Suprapubic skin (tissue), 4 donors: ENCODE measurements at regions not wholly inside any gene's neighbourhood (a gene's known extent, or its start where the extent isn't known, plus 50 kb on each side); places are given as distances from the start of the nearest gene placed in this dataset.

Experiments used
- DNase-seq, 2 donors: peaks; one replicate each; pipeline ENCODE4 v3.0.0-alpha.2; 2019; ENCODE audit warnings: low spot score in 2 of 2
- H3K27ac ChIP-seq: fragments of 200-600 bp; sonication (generic); one replicate; pipeline ENCODE4 v1.5.1; 2019
- H3K27me3 ChIP-seq: fragments of 200-600 bp; sonication (generic); one replicate; pipeline ENCODE4 v1.5.1; 2019
- H3K36me3 ChIP-seq: fragments of 200-600 bp; sonication (generic); one replicate; pipeline ENCODE4 v1.5.1; 2019
- H3K4me1 ChIP-seq: fragments of 200-600 bp; sonication (generic); one replicate; pipeline ENCODE4 v1.5.1; 2019
- H3K4me3 ChIP-seq: fragments of 200-600 bp; sonication (generic); one replicate; pipeline ENCODE4 v1.5.1; 2019; ENCODE audit warnings: mild to moderate bottlenecking
- H3K9me3 ChIP-seq: fragments of 200-600 bp; sonication (generic); one replicate; pipeline ENCODE4 v1.5.1; 2019
- EP300 ChIP-seq: sonication (generic); formaldehyde crosslinking; IDR thresholded peaks from one replicate; pipeline ENCODE4 v1.6.1; 2017; ENCODE audit warnings: antibody characterized with exemption
- POLR2A ChIP-seq, 2 donors: fragments of 450-650 bp; IDR thresholded peaks; one replicate each; pipeline ENCODE4 v1.6.1; 2017; ENCODE audit warnings: antibody characterized with exemption in 2 of 2, mild to moderate bottlenecking in 2 of 2, moderate library complexity in 2 of 2
- POLR2AphosphoS5 ChIP-seq, 3 donors: sonication (generic); formaldehyde crosslinking; IDR thresholded peaks; one replicate each; pipeline ENCODE4 v1.6.1; 2017; ENCODE audit warnings: antibody characterized with exemption in 3 of 3
- WGBS: methylation state at CpG from one replicate; pipeline ENCODE4 v1.1.5; 2018; 5-methylcytosine and 5-hydroxymethylcytosine counted together
- TF ChIP-seq, protein P1 (sequence below), 2 donors: fragments of 200-600 bp in 1 of 2; fragments of 450-650 bp in 1 of 2; sonication (generic) in 1 of 2; IDR thresholded peaks; one replicate each; pipeline ENCODE4 v1.5.1; 2016 to 2019; ENCODE audit warnings: antibody characterized with exemption in 2 of 2, mild to moderate bottlenecking in 1 of 2, moderate library complexity in 1 of 2

GRCh38 chr6:91660893-91661292, 1074.0 kb upstream of the MAP3K7 start:
- 47% methylated on average over 1 of the region's 1 CpG for whole genome bisulfite sequencing
- no peaks in the 10 kb centered on the region for H3K36me3 ChIP-seq
- TF ChIP-seq POLR2AphosphoS5 (IDR thresholded peaks at IDR 0.05) (no peak), POLR2A (IDR thresholded peaks at IDR 0.05) (no peak), EP300 (no peak)
- TF ChIP-seq, protein P1, sequence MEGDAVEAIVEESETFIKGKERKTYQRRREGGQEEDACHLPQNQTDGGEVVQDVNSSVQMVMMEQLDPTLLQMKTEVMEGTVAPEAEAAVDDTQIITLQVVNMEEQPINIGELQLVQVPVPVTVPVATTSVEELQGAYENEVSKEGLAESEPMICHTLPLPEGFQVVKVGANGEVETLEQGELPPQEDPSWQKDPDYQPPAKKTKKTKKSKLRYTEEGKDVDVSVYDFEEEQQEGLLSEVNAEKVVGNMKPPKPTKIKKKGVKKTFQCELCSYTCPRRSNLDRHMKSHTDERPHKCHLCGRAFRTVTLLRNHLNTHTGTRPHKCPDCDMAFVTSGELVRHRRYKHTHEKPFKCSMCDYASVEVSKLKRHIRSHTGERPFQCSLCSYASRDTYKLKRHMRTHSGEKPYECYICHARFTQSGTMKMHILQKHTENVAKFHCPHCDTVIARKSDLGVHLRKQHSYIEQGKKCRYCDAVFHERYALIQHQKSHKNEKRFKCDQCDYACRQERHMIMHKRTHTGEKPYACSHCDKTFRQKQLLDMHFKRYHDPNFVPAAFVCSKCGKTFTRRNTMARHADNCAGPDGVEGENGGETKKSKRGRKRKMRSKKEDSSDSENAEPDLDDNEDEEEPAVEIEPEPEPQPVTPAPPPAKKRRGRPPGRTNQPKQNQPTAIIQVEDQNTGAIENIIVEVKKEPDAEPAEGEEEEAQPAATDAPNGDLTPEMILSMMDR (IDR thresholded peaks at IDR 0.05), result no peak
- no peaks in the 10 kb centered on the region for H3K27me3 ChIP-seq
- no peak overlapping the region for H3K4me3 ChIP-seq
- no peak for DNase-seq
- H3K4me1 ChIP-seq, result no peaks in the 10 kb centered on the region
- peaks cover 3% of the 10 kb centered on the region for H3K9me3 ChIP-seq
- no peak overlapping the region for H3K27ac ChIP-seq

DNA sequence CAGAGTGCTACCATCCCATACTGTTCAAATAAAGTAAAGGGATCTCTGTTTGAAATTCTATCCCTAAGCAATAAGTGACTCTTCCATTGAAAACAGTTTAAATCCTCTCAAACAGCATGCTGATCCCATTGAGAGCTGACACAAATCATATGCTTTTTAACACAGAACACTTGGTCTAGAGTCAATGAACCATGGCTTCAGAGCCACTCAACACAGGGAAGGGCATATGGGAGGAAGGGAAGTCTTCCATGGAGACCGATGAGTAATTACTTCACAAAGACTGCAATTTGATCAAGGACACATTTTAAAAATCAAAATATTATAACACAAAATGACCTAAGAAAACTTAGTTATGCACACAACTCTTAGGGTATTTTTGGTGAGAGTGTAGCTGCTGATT, 1073.0 kb upstream of the MAP3K7 start:
- no peak overlapping the region for H3K27ac ChIP-seq
- WGBS, result 61% methylated on average over 1 of the region's 1 CpG
- no peak for DNase-seq
- no peaks in the 10 kb centered on the region for H3K4me1 ChIP-seq
- no peaks in the 10 kb centered on the region for H3K36me3 ChIP-seq
- H3K9me3 ChIP-seq, result peaks cover 3% of the 10 kb centered on the region
- no peak overlapping the region for H3K4me3 ChIP-seq
- no peak for TF ChIP-seq POLR2AphosphoS5 (IDR thresholded peaks at IDR 0.05)
- TF ChIP-seq EP300, result no peak
- no peak for TF ChIP-seq POLR2A (IDR thresholded peaks at IDR 0.05)
- TF ChIP-seq, protein P1 (IDR thresholded peaks at IDR 0.05), result no peak
- no peaks in the 10 kb centered on the region for H3K27me3 ChIP-seq

GRCh38 chr6:91654793-91655192, 1067.9 kb upstream of the MAP3K7 start:
- Histone ChIP-seq H3K4me3 (no peak overlapping the region), H3K36me3 (no peaks in the 10 kb centered on the region), H3K4me1 (no peaks in the 10 kb centered on the region), H3K27me3 (no peaks in the 10 kb centered on the region), H3K9me3 (no peaks in the 10 kb centered on the region), H3K27ac (no peak overlapping the region)
- WGBS, result 51% methylated on average over 6 of the region's 6 CpGs
- no peak for TF ChIP-seq POLR2AphosphoS5 (IDR thresholded peaks at IDR 0.05)
- DNase-seq, result no peak

- Histone ChIP-seq H3K9me3 (no peaks in the 10 kb centered on the region), H3K36me3 (no peaks in the 10 kb centered on the region), H3K27me3 (no peaks in the 10 kb centered on the region), H3K4me1 (no peaks in the 10 kb centered on the region), H3K27ac (no peak overlapping the region), H3K4me3 (no peak overlapping the region)
- no peak for TF ChIP-seq POLR2A (IDR thresholded peaks at IDR 0.05)
- TF ChIP-seq, protein P1 (IDR thresholded peaks at IDR 0.05), result no peak
- DNase-seq, result no peak
- WGBS, result 15% methylated on average over 3 of the region's 3 CpGs
These were observed 1067.5 kb upstream of the MAP3K7 start for GRCh38 chr6:91654357-91654756.

- Histone ChIP-seq H3K4me3 (no peak overlapping the region), H3K27me3 (no peaks in the 10 kb centered on the region), H3K9me3 (no peaks in the 10 kb centered on the region), H3K36me3 (no peaks in the 10 kb centered on the region), H3K27ac (no peak overlapping the region), H3K4me1 (no peaks in the 10 kb centered on the region)
- DNase-seq, result no peak
- TF ChIP-seq EP300 (no peak), POLR2A (IDR thresholded peaks at IDR 0.05) (no peak), POLR2AphosphoS5 (IDR thresholded peaks at IDR 0.05) (no peak)
- TF ChIP-seq, protein P1 (IDR thresholded peaks at IDR 0.05), result no peak
- 35% methylated on average over 5 of the region's 5 CpGs for WGBS
These were observed 1067.0 kb upstream of the MAP3K7 start for GRCh38 chr6:91653895-91654294.

GRCh38 chr6:91653076-91653723, 1066.3 kb upstream of the MAP3K7 start:
- Histone ChIP-seq H3K27me3 (no peaks in the 10 kb centered on the region), H3K4me1 (no peaks in the 10 kb centered on the region), H3K4me3 (no peak overlapping the region), H3K36me3 (no peaks in the 10 kb centered on the region), H3K9me3 (no peaks in the 10 kb centered on the region), H3K27ac (no peak overlapping the region)
- 77% methylated on average over 6 of the region's 6 CpGs for WGBS
- TF ChIP-seq POLR2AphosphoS5 (IDR thresholded peaks at IDR 0.05) (no peak), POLR2A (IDR thresholded peaks at IDR 0.05) (no peak), EP300 (no peak)
- TF ChIP-seq, protein P1 (IDR thresholded peaks at IDR 0.05), result no peak
- no peak for DNase-seq
